ENCODE measurements at regions not wholly inside any gene's neighbourhood (a gene's known extent, or its start where the extent isn't known, plus 50 kb on each side); places are given as distances from the start of the nearest gene placed in this dataset.
"Not testable (repeated sequence)": the region's sequence is repeated elsewhere in the genome, so short reads cannot be mapped to it uniquely, and the experiment has no call there.

- DNase-seq (no peak), ATAC-seq (no peak)
- H3K4me3 Mint-ChIP-seq, result no peak overlapping the region
- no peaks in the 10 kb centered on the region for H3K4me1 Mint-ChIP-seq (ENCODE audit: low read depth)
- H3K36me3 Mint-ChIP-seq (ENCODE audit: insufficient read depth), result no peaks in the 10 kb centered on the region
- peaks cover 9% of the 10 kb centered on the region for H3K27me3 Mint-ChIP-seq (ENCODE audit: low read depth)
- no peaks in the 10 kb centered on the region for H3K9me3 Mint-ChIP-seq
These were observed 203.3 kb downstream of the BUB3 start for GRCh38 chr10:123357421-123357930.

GRCh38 chr10:123359539-123359938, 205.3 kb downstream of the BUB3 start:
- Mint-ChIP-seq H3K36me3 (ENCODE audit: insufficient read depth) (no peaks in the 10 kb centered on the region), H3K27me3 (ENCODE audit: low read depth) (peaks cover 5% of the 10 kb centered on the region), H3K9me3 (no peaks in the 10 kb centered on the region), H3K4me1 (ENCODE audit: low read depth) (no peaks in the 10 kb centered on the region), H3K4me3 (no peak overlapping the region)
- DNase-seq (no peak), ATAC-seq (no peak)

DNA sequence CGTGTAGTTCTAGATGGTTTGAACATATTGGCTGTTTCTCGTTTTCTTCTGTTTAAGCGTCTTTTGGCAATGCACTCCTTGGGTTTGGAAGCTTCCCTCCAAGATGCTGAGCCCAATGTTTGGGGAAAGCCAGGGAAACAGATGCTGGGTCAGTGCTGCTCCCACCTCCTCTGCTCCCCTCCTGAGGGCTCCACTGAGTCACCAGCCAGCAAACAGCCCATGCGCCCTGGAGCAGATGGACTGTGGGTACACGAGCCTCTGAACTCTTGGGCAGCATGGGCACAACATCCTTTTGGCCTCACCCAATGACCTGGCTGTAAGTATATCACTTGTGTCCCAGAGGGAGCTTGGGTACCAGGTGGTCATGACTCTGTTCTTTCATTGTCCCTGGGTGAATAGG, 207.6 kb downstream of the BUB3 start:
- H3K4me3 Mint-ChIP-seq, result no peak overlapping the region
- ATAC-seq (no peak), DNase-seq (no peak)
- no peaks in the 10 kb centered on the region for H3K9me3 Mint-ChIP-seq
- H3K4me1 Mint-ChIP-seq (ENCODE audit: low read depth), result no peaks in the 10 kb centered on the region
- no peaks in the 10 kb centered on the region for H3K36me3 Mint-ChIP-seq (ENCODE audit: insufficient read depth)
- H3K27me3 Mint-ChIP-seq (ENCODE audit: low read depth), result peaks cover 2% of the 10 kb centered on the region

GRCh38 chr10:123367195-123367594, 213.0 kb downstream of the BUB3 start:
- no peak overlapping the region for H3K4me3 Mint-ChIP-seq
- H3K9me3 Mint-ChIP-seq, result peaks cover 13% of the 10 kb centered on the region
- no peaks in the 10 kb centered on the region for H3K4me1 Mint-ChIP-seq (ENCODE audit: low read depth)
- H3K36me3 Mint-ChIP-seq (ENCODE audit: insufficient read depth), result no peaks in the 10 kb centered on the region
- DNase-seq, result no peak
- H3K27me3 Mint-ChIP-seq (ENCODE audit: low read depth), result no peaks in the 10 kb centered on the region
- no peak for ATAC-seq

DNA sequence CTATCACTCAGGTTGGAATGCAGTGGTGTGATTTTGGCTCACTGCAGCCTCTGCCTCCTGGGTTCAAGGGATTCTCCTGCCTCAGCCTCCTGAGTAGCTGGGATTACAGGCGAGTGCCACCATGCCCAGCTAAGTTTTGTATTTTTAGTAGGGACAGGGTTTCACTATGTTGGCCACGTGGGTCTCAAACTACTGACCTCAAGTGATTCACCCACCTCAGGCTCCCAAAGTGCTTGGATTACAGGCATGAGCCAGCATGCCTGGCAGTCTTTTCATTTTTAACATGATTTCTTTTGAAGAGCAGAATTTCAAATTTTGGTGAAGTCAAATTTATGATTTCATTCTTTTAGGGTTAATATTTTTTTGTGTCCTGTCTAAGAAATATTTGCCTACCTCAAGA, 217.4 kb downstream of the BUB3 start:
- ATAC-seq; DNase-seq; H3K36me3 Mint-ChIP-seq (ENCODE audit: insufficient read depth); H3K4me3 Mint-ChIP-seq; H3K27me3 Mint-ChIP-seq (ENCODE audit: low read depth); H3K4me1 Mint-ChIP-seq (ENCODE audit: low read depth): not testable (repeated sequence)
- peaks cover 13% of the 10 kb centered on the region for H3K9me3 Mint-ChIP-seq

DNA sequence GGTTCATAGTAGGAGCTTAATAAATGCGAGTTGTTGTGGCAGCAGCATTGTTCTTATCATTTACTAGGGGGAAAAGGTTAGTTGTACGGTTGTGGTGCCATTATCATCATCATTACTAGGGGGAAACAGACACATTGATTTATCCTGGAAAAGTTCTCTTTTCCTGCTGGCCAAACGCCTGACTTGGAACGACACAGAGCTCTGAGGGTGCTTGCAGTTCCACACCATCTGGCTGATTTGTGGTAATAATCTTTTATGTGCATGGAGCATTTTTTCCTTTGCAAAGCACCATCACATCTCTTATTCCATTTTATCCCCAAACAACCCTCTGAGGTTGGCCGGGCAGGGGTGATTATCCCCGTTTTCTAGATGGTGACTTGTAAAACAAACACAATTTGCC, 219.4 kb downstream of the BUB3 start:
- H3K36me3 Mint-ChIP-seq (ENCODE audit: insufficient read depth), result no peaks in the 10 kb centered on the region
- no peak overlapping the region for H3K4me3 Mint-ChIP-seq
- peaks cover 13% of the 10 kb centered on the region for H3K9me3 Mint-ChIP-seq
- DNase-seq (no peak), ATAC-seq (no peak)
- no peaks in the 10 kb centered on the region for H3K4me1 Mint-ChIP-seq (ENCODE audit: low read depth)
- no peaks in the 10 kb centered on the region for H3K27me3 Mint-ChIP-seq (ENCODE audit: low read depth)

DNA sequence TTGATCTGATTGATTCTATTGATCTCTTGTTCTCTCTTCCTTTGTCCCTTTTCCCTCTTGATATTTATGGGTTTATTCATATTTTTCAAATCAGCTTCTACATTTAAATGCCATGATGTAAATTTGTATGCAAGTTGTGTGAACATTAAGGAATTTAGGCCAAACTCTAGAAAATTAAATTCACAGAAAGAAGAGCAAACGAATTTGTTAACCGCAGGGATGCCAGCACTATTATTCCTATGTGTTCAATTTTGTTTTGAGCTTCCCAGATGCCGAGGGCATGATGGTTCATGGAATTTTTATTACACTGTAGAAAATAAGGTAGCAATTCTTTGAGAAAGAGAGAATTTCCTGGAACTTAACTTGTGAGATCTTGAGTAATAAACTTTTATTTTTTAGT, 220.9 kb downstream of the BUB3 start:
- no peaks in the 10 kb centered on the region for H3K36me3 Mint-ChIP-seq (ENCODE audit: insufficient read depth)
- DNase-seq, result no peak

DNA sequence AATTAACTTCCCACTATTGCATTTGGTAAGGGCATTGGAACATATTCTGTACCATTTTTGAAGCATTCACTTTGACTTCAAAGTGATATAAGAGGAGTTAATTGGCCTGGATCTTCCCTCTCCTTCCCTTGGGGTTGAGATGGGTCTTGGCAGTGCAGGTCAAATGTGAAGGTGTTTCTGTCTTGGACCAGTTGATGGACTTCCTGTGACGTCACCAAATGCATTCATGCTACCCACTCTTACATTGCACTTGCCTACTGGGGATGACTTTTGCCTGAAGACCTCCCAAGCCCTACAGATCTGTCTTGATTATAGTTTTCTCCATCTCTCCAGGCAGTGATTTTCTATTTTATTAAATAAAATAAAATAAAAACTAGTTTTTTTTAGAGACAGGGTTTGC, 221.5 kb downstream of the BUB3 start:
- H3K36me3 Mint-ChIP-seq (ENCODE audit: insufficient read depth), result no peaks in the 10 kb centered on the region
- DNase-seq (no peak), ATAC-seq (no peak)
- H3K4me3 Mint-ChIP-seq, result no peak overlapping the region
- no peaks in the 10 kb centered on the region for H3K9me3 Mint-ChIP-seq
- peaks cover 2% of the 10 kb centered on the region for H3K27me3 Mint-ChIP-seq (ENCODE audit: low read depth)
- H3K4me1 Mint-ChIP-seq (ENCODE audit: low read depth), result no peaks in the 10 kb centered on the region

More for the DNA sequence above, 220.9 kb downstream of the BUB3 start:
- H3K27me3 Mint-ChIP-seq (ENCODE audit: low read depth), result peaks cover 2% of the 10 kb centered on the region
- no peak overlapping the region for H3K4me3 Mint-ChIP-seq
- H3K4me1 Mint-ChIP-seq (ENCODE audit: low read depth), result no peaks in the 10 kb centered on the region
- no peak for ATAC-seq
- peaks cover 3% of the 10 kb centered on the region for H3K9me3 Mint-ChIP-seq

DNA sequence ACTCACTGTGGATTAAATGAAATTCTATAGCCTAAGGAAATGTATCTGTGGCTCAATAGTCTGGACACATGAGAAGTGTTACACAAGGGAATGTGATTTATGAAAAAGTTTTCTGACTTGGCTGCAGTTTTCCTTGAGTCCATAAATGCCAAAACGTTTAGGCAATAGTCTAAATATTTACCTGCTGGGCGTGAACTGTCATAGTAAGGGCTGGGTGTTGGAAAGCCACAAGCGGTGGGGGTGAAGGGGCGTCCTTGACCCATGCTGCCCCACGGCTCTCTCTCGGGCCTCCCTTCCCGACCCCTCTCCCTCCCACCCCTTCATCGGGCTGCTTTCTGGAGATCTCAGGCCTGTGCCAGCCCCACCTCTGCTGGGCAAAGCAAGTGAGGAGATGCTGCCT, 223.7 kb downstream of the BUB3 start:
- H3K36me3 Mint-ChIP-seq (ENCODE audit: insufficient read depth), result no peaks in the 10 kb centered on the region
- ATAC-seq, result no peak
- H3K4me1 Mint-ChIP-seq (ENCODE audit: low read depth), result no peaks in the 10 kb centered on the region
- no peak for DNase-seq
- peaks cover 4% of the 10 kb centered on the region for H3K27me3 Mint-ChIP-seq (ENCODE audit: low read depth)
- no peak overlapping the region for H3K4me3 Mint-ChIP-seq
- H3K9me3 Mint-ChIP-seq, result no peaks in the 10 kb centered on the region

- Mint-ChIP-seq H3K36me3 (ENCODE audit: insufficient read depth) (no peaks in the 10 kb centered on the region), H3K9me3 (no peaks in the 10 kb centered on the region), H3K4me3 (no peak overlapping the region), H3K4me1 (ENCODE audit: low read depth) (no peaks in the 10 kb centered on the region), H3K27me3 (ENCODE audit: low read depth) (peaks cover 7% of the 10 kb centered on the region)
- ATAC-seq, result no peak
- no peak for DNase-seq
These were observed 224.1 kb downstream of the BUB3 start for GRCh38 chr10:123378302-123378701.

DNA sequence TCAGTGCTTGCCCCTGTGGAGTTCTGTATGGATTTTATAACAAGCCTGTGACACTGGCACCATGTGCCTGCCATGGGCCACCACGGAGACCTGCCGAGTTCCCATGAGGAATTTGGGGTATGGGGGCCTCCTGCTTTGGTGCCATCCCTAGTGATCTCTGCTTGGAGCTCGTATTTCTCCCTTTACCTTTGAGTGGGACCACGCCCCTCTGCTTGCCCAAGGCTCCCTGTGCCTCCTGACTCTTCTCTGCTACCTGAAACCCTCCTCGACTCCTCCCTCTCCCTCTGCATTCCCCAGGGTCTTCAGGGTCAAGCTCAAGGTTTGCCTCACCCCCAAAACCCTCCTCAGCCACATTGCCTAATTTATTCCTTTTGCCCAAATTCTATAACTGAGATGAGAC, 225.0 kb downstream of the BUB3 start:
- no peak for DNase-seq
- H3K9me3 Mint-ChIP-seq, result no peaks in the 10 kb centered on the region

GRCh38 chr10:123380491-123381085, 226.4 kb downstream of the BUB3 start:
- Mint-ChIP-seq H3K9me3 (no peaks in the 10 kb centered on the region), H3K27me3 (ENCODE audit: low read depth) (peaks cover 11% of the 10 kb centered on the region), H3K4me1 (ENCODE audit: low read depth) (no peaks in the 10 kb centered on the region), H3K36me3 (ENCODE audit: insufficient read depth) (no peaks in the 10 kb centered on the region), H3K4me3 (no peak overlapping the region)
- DNase-seq (no peak), ATAC-seq (no peak)

More for the DNA sequence above, 225.0 kb downstream of the BUB3 start:
- Mint-ChIP-seq H3K4me3 (no peak overlapping the region), H3K36me3 (ENCODE audit: insufficient read depth) (no peaks in the 10 kb centered on the region), H3K27me3 (ENCODE audit: low read depth) (peaks cover 11% of the 10 kb centered on the region), H3K4me1 (ENCODE audit: low read depth) (no peaks in the 10 kb centered on the region)
- no peak for ATAC-seq

GRCh38 chr10:123381224-123381623, 227.0 kb downstream of the BUB3 start:
- Mint-ChIP-seq H3K4me3 (no peak overlapping the region), H3K4me1 (ENCODE audit: low read depth) (no peaks in the 10 kb centered on the region), H3K9me3 (peaks cover 3% of the 10 kb centered on the region), H3K27me3 (ENCODE audit: low read depth) (peaks cover 11% of the 10 kb centered on the region), H3K36me3 (ENCODE audit: insufficient read depth) (no peaks in the 10 kb centered on the region)
- DNase-seq (no peak), ATAC-seq (no peak)

DNA sequence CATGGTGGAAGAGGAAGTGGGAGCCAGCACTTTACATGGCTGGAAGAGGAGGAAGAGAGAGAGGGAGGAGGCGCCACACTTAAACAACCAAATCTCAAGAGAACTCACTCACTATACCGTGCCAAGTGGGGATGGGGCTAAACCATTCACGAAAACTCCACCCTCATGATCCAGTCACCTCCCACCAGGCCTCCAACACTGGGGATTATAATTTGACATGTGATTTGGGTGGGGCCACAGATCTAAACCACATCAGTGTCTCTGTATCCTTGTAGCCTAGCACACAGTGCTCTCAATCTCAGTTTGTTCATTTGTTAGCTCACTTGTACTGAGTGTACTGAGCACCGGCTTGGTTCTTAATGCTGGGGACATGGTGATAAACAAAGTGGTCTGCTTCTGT, 228.3 kb downstream of the BUB3 start:
- no peak for DNase-seq
- no peaks in the 10 kb centered on the region for H3K4me1 Mint-ChIP-seq (ENCODE audit: low read depth)
- H3K36me3 Mint-ChIP-seq (ENCODE audit: insufficient read depth), result peaks cover 2% of the 10 kb centered on the region
- peaks cover 8% of the 10 kb centered on the region for H3K9me3 Mint-ChIP-seq
- ATAC-seq, result no peak
- H3K27me3 Mint-ChIP-seq (ENCODE audit: low read depth), result peaks cover 15% of the 10 kb centered on the region
- no peak overlapping the region for H3K4me3 Mint-ChIP-seq

- Mint-ChIP-seq H3K27me3 (ENCODE audit: low read depth) (peaks cover 15% of the 10 kb centered on the region), H3K9me3 (peaks cover 8% of the 10 kb centered on the region), H3K4me1 (ENCODE audit: low read depth) (no peaks in the 10 kb centered on the region), H3K36me3 (ENCODE audit: insufficient read depth) (peaks cover 2% of the 10 kb centered on the region), H3K4me3 (no peak overlapping the region)
- ATAC-seq, result no peak
- no peak for DNase-seq
These were observed 231.4 kb downstream of the BUB3 start for GRCh38 chr10:123385508-123386080.

Measured in activated T-cell treated with anti-CD3 and anti-CD28 coated beads, Interleukin-2, amount 50 U/mL, for 4 hours (primary cell).